ENCODE measurements at regions not wholly inside any gene's neighbourhood (a gene's known extent, or its start where the extent isn't known, plus 50 kb on each side); places are given as distances from the start of the nearest gene placed in this dataset.
"Not testable (repeated sequence)": the region's sequence is repeated elsewhere in the genome, so short reads cannot be mapped to it uniquely, and the experiment has no call there.

GRCh38 chr4:12036450-12036849, 607.8 kb upstream of the HS3ST1 start:
- DNase-seq (ENCODE audit: low read depth): no peak
- no peak for TF ChIP-seq CTCF (IDR thresholded peaks at IDR 0.05; ENCODE audit: low read depth, low read length, missing control alignments)
- no peak overlapping the region for H3K4me3 ChIP-seq (ENCODE audit: low read depth, low read length)

GRCh38 chr4:12028258-12028657, 599.6 kb upstream of the HS3ST1 start:
- H3K4me3 ChIP-seq (ENCODE audit: low read depth, low read length): no peak overlapping the region
- no peak for DNase-seq (ENCODE audit: low read depth)
- no peak for TF ChIP-seq CTCF (IDR thresholded peaks at IDR 0.05; ENCODE audit: low read depth, low read length, missing control alignments)

- no peak overlapping the region for H3K4me3 ChIP-seq (ENCODE audit: low read depth, low read length)
- no peak for TF ChIP-seq CTCF (IDR thresholded peaks at IDR 0.05; ENCODE audit: low read depth, low read length, missing control alignments)
- DNase-seq (ENCODE audit: low read depth): no peak
Observed at GRCh38 chr4:12022409-12022808, 593.7 kb upstream of the HS3ST1 start.

- H3K4me3 ChIP-seq (ENCODE audit: low read depth, low read length): no peak overlapping the region
- no peak for TF ChIP-seq CTCF (IDR thresholded peaks at IDR 0.05; ENCODE audit: low read depth, low read length, missing control alignments)
- no peak for DNase-seq (ENCODE audit: low read depth)
Observed at GRCh38 chr4:12016729-12017128, 588.0 kb upstream of the HS3ST1 start.

GRCh38 chr4:12005471-12005870, 576.8 kb upstream of the HS3ST1 start:
- no peak for DNase-seq (ENCODE audit: low read depth)
- no peak overlapping the region for H3K4me3 ChIP-seq (ENCODE audit: low read depth, low read length)
- TF ChIP-seq CTCF (IDR thresholded peaks at IDR 0.05; ENCODE audit: low read depth, low read length, missing control alignments): no peak

GRCh38 chr4:11996581-11996980, 567.9 kb upstream of the HS3ST1 start:
- not testable (repeated sequence) for H3K4me3 ChIP-seq (ENCODE audit: low read depth, low read length); DNase-seq (ENCODE audit: low read depth)

GRCh38 chr4:11976726-11977263, 548.1 kb upstream of the HS3ST1 start:
- no peak overlapping the region for H3K4me3 ChIP-seq (ENCODE audit: low read depth, low read length)
- TF ChIP-seq CTCF (IDR thresholded peaks at IDR 0.05; ENCODE audit: low read depth, low read length, missing control alignments): no peak
- DNase-seq (ENCODE audit: low read depth): no peak

All from GM12864 (cell line).